GM13976 (cell line): ENCODE measurements at regions not wholly inside any gene's neighbourhood (a gene's known extent, or its start where the extent isn't known, plus 50 kb on each side); places are given as distances from the start of the nearest gene placed in this dataset.

Experiments used
- DNase-seq: peaks from one replicate; pipeline ENCODE4 v3.0.0; 2012; ENCODE audit warnings: low spot score
- in situ Hi-C: fragments of 300-500 bp; cut with MboI; formaldehyde crosslinking; loops from one replicate; pipeline ENCODE4 v1.12.0; 2022; ENCODE audit warnings: low sequenced_read_pairs, mixed read lengths, inconsistent platforms; ENCODE audit not compliant: unreplicated experiment
- TF ChIP-seq, protein P1 (sequence below): IDR thresholded peaks from 2 replicates; pipeline ENCODE4 v1.5.1; 2012; ENCODE audit warnings: borderline replicate concordance, mild to moderate bottlenecking; ENCODE audit not compliant: insufficient read depth; ENCODE audit errors: extremely low read depth, missing control alignments, control extremely low read depth

DNA sequence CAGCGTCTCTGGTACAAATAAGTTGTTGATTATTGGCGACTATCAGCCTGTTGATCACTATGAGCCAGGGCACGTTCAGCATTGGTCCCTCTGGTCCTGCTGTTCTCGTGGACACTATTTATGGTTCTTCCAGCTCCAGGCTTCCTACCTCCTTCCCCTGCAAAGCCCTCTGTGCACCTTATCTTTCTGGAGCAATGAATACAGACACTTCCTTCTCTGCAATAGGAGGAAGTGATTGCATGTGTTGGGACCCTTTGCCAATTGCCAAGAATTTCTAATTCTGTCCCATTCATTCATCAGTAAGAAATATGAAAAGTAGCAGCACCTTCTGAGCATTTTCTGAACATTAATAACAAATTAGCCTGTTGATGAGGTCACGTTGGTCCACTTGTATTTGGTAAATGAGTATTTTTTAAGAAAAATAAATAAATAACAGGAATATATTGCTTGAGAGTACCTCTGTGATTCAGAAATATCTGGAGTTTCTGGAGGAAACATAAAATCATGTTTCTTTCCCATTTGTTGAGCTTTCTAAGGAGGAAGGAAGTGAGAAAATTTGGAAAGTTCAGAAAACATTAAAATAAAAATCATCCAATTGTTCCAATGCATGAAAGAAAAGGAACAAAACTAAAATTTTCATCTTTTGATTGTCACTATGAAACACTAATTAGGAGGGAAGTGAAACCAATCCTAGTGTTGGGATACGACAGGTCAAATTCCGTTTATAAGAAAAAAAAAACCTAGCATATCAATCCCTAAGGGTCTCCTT lies 259.1 kb upstream of the KLF6 start:
- in situ Hi-C loops: no loop called here
- TF ChIP-seq, protein P1, sequence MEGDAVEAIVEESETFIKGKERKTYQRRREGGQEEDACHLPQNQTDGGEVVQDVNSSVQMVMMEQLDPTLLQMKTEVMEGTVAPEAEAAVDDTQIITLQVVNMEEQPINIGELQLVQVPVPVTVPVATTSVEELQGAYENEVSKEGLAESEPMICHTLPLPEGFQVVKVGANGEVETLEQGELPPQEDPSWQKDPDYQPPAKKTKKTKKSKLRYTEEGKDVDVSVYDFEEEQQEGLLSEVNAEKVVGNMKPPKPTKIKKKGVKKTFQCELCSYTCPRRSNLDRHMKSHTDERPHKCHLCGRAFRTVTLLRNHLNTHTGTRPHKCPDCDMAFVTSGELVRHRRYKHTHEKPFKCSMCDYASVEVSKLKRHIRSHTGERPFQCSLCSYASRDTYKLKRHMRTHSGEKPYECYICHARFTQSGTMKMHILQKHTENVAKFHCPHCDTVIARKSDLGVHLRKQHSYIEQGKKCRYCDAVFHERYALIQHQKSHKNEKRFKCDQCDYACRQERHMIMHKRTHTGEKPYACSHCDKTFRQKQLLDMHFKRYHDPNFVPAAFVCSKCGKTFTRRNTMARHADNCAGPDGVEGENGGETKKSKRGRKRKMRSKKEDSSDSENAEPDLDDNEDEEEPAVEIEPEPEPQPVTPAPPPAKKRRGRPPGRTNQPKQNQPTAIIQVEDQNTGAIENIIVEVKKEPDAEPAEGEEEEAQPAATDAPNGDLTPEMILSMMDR: no peak
- no peak for DNase-seq

DNA sequence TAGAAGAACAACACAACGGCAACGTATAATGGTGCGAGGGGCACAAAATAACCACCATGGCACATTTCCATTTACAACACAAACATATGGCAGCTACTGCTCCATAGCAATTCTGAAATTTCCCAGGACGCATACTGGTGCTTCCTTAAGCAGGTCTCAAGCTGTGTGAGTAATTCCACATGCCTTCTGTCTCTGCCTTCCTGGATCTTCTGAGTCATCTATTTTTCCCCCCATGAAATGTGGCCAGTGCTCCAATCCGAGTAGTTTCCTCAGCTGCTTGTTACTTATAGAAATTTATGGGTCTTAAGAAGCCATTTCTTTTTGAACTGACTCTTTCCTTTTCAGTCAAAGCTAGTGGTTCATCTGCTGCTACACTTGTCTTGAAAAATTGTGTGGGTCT lies 256.6 kb upstream of the KLF6 start:
- DNase-seq: no peak
- TF ChIP-seq, protein P1: no peak
- in situ Hi-C loops: no loop called here

DNA sequence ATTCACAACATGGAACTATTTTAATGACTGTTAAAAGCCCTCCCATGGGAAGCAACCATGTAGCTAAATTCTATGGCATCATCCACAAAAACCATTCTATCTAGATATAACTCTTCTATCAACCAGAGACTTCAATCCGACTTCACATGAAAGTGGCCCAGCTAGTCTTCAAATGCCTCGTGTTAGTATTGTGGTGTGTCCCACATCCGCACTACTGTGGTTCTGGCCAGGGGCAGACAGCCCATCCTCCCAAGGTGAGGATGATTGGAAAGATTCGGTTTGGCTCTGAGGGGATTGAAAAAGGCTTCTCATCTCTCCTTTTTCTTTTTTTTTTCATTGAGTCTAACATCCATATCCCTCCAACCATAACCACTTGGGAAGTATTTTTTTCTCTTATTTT lies 253.0 kb upstream of the KLF6 start:
- in situ Hi-C loops: no loop called here
- TF ChIP-seq, protein P1: no peak
- no peak for DNase-seq

DNA sequence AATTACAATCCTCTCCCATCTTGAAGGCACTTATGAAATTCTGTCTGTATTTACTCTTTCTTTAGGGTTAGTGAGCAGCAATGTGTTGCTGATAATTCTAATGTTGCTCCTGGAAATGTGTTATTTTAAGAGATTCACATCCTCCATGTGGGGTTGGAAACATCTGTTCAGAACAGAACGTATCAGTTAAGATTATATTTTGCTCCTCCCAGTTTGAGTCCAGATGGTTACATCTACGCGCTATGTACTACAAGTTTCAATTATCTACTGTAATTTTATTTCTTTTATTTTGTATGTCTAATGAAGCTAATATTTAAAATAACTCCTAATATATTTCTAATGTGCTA lies 250.6 kb upstream of the KLF6 start:
- no peak for DNase-seq
- in situ Hi-C loops: no loop called here
- TF ChIP-seq, protein P1: no peak

DNA sequence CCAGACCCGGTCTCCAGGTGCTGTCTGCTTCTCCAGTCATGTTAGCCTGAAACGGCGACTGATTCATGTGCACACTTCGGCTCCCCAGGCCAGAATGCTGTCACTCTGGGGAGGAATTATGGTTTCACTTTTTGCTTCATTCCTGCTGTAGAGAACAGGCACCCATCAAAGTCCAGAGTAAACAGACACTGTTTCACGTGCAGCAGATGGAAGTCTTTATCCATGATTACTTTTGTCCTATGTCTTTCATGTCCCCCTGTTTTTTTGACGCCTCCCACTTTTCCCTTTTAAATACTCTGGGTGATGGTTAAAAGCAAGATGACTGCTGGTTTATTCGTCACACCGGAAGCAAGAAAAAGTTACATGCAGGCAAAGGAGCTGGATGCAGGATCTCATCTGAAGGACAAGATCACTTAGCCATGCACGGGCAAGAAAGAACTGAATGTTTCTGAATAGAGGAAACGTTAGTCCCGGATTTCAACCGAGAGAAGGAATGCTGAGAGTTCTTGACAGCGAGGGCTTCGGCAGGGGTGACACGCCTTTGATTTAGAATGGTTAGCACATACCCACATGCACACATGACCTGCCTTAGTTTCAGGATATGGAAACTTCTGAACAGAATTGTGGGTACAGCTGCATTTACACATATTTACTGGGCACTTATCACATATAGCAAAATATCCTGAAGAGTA lies 250.0 kb upstream of the KLF6 start:
- no peak for DNase-seq
- TF ChIP-seq, protein P1: no peak
- in situ Hi-C loops: no loop called here

DNA sequence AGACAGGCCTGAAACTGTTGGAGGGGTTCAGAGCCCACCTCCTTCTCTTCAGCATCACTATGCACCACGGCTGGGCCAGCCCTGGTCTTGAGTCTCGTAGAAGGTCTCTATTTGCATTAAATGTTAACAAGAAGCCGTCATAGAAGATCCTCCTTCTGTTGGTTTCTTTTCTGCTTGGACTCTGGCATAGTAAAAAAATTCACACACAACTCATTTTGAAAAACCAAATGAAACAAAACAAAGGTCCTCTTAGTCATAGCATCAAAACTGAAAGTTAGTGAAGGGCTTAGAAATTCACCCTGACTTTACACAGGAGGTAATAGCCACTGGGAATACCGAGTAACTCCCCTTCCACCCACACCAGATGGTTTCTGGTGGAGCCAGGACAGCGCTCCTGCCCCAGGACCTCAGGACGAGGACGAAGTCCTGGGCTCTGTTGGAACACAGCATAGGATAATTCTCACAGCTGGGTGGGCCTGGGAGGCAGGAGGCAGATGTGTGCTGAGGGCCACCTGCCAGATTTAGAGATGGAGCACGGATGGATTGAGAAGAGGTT lies 248.4 kb upstream of the KLF6 start:
- peak; percentile 75 for DNase-seq
- in situ Hi-C loops: no loop called here
- TF ChIP-seq, protein P1: no peak
